Transverse colon (tissue), 4 donors: ENCODE measurements at regions not wholly inside any gene's neighbourhood (a gene's known extent, or its start where the extent isn't known, plus 50 kb on each side); places are given as distances from the start of the nearest gene placed in this dataset.

ENCODE experiments used
- DNase-seq: peaks from one replicate; pipeline ENCODE4 v3.0.0-alpha.2; 2019
- H3K27ac ChIP-seq, 4 donors: fragments of 200-600 bp; sonication (generic); 2 replicates each; pipeline ENCODE4 v1.5.1; 2016 to 2018; ENCODE audit warnings: inconsistent platforms in 4 of 4
- H3K27me3 ChIP-seq: fragments of 200-600 bp; sonication (generic); 2 replicates; pipeline ENCODE4 v1.5.1; 2017; ENCODE audit warnings: inconsistent platforms
- H3K36me3 ChIP-seq, 4 donors: fragments of 200-600 bp; sonication (generic); 2 replicates each; pipeline ENCODE4 v1.5.1; 2017 to 2019; ENCODE audit warnings: inconsistent platforms in 4 of 4
- H3K4me1 ChIP-seq, 4 donors: fragments of 200-600 bp; sonication (generic); 2 replicates each; pipeline ENCODE4 v1.5.1; 2017 to 2020; ENCODE audit warnings: inconsistent platforms in 4 of 4
- H3K4me3 ChIP-seq, 4 donors: fragments of 200-600 bp; sonication (generic); 1 replicate in 1 of 4; 2 replicates in 3 of 4; pipeline versions ENCODE4 v1.5.1 to v1.6.1; 2017 to 2019; ENCODE audit warnings: inconsistent platforms in 4 of 4
- H3K9me3 ChIP-seq, 2 donors: fragments of 200-600 bp; sonication (generic); 2 replicates each; pipeline ENCODE4 v1.5.1; 2017 to 2019; ENCODE audit warnings: inconsistent platforms in 2 of 2
- CTCF ChIP-seq, 5 experiments: fragments of 200-600 bp in 3 of 5; fragments of 450-650 bp in 2 of 5; sonication (generic) in 3 of 5; IDR thresholded peaks; 1 replicate in 2 of 5; 2 replicates in 3 of 5; pipeline ENCODE4 v1.5.1; 2016 to 2017; ENCODE audit warnings: antibody characterized with exemption in 5 of 5, inconsistent platforms in 3 of 5, mild to moderate bottlenecking in 2 of 5, moderate library complexity in 1 of 5
- EP300 ChIP-seq: sonication (generic); formaldehyde crosslinking; IDR thresholded peaks from one replicate; pipeline ENCODE4 v1.6.1; 2017; ENCODE audit warnings: antibody characterized with exemption, low read depth
- POLR2A ChIP-seq: fragments of 450-650 bp; IDR thresholded peaks from one replicate; pipeline ENCODE4 v1.6.1; 2016; ENCODE audit warnings: antibody characterized with exemption, mild to moderate bottlenecking, moderate library complexity
- POLR2AphosphoS5 ChIP-seq, 3 donors: sonication (generic); formaldehyde crosslinking; IDR thresholded peaks; one replicate each; pipeline ENCODE4 v1.6.1; 2016; ENCODE audit warnings: antibody characterized with exemption in 3 of 3
- WGBS, 2 donors: methylation state at CpG; one replicate each; pipeline ENCODE4 v1.1.5; 2018; ENCODE audit warnings: low coverage in 1 of 2; 5-methylcytosine and 5-hydroxymethylcytosine counted together
- in situ Hi-C, 4 donors: fragments of 200-750 bp; cut with MboI; loops; one replicate each; pipeline versions ENCODE4 v1.15.0 to v1.15.1; 2017; ENCODE audit warnings: low sequenced_read_pairs in 3 of 4, low pct_ligation_motif_present in 1 of 4, low pct_unique_long_range_greater_than_20kb in 1 of 4
- intact Hi-C: fragments of 100-400 bp; cut with DNase I; formaldehyde crosslinking; loops from one replicate; pipeline ENCODE4 v1.15.1; 2023; ENCODE audit warnings: low total_unique reads

GRCh38 chr17:69605571-69605970 is 191.1 kb downstream of the MAP2K6 start:
- H3K4me3 ChIP-seq, result no peak overlapping the region
- H3K27me3 ChIP-seq, result no peaks in the 10 kb centered on the region
- TF ChIP-seq EP300 (no peak), POLR2A (no peak), CTCF (IDR thresholded peaks at IDR 0.05) (no peak), POLR2AphosphoS5 (IDR thresholded peaks at IDR 0.05) (no peak)
- no peak overlapping the region for H3K27ac ChIP-seq
- no peaks in the 10 kb centered on the region for H3K9me3 ChIP-seq
- no peak for DNase-seq
- no peaks in the 10 kb centered on the region for H3K36me3 ChIP-seq
- 92 to 98% methylated on average over 5 of the region's 5 CpGs for WGBS, 2 donors
- in situ Hi-C loops, result no loop called here
- intact Hi-C loops, result loop anchor here (10.0 kb wide), 1 partner anchor 529 kb away; no protein-coding TSS in a partner anchor
- H3K4me1 ChIP-seq, result peaks cover 0 to 22% (median 12%) of the 10 kb centered on the region in 4 donors

GRCh38 chr17:69606142-69606800 is 191.8 kb downstream of the MAP2K6 start:
- in situ Hi-C loops (no loop called here), intact Hi-C loops (loop anchor here (10.0 kb wide), 1 partner anchor 529 kb away; no protein-coding TSS in a partner anchor)
- no peak for DNase-seq
- H3K4me3 ChIP-seq, result no peak overlapping the region
- H3K4me1 ChIP-seq, result peaks cover 0 to 22% (median 12%) of the 10 kb centered on the region in 4 donors
- H3K36me3 ChIP-seq, result no peaks in the 10 kb centered on the region
- WGBS, 2 donors, result 84 to 85% methylated on average over 4 to 5 of the region's 5 CpGs
- no peak overlapping the region for H3K27ac ChIP-seq
- H3K27me3 ChIP-seq, result no peaks in the 10 kb centered on the region
- H3K9me3 ChIP-seq, result no peaks in the 10 kb centered on the region
- TF ChIP-seq CTCF (IDR thresholded peaks at IDR 0.05) (no peak), EP300 (no peak), POLR2AphosphoS5 (IDR thresholded peaks at IDR 0.05) (no peak), POLR2A (no peak)

- peaks cover 0 to 22% (median 12%) of the 10 kb centered on the region in 4 donors for H3K4me1 ChIP-seq
- H3K27me3 ChIP-seq, result no peaks in the 10 kb centered on the region
- H3K9me3 ChIP-seq, result no peaks in the 10 kb centered on the region
- DNase-seq, result peak; percentile 75
- 14 to 24% methylated on average over 5 to 6 of the region's 6 CpGs for WGBS, 2 donors
- H3K4me3 ChIP-seq, result no peak overlapping the region
- intact Hi-C loops (loop anchor here (10.0 kb wide), 1 partner anchor 528 kb away; no protein-coding TSS in a partner anchor), in situ Hi-C loops (no loop called here)
- no peaks in the 10 kb centered on the region for H3K36me3 ChIP-seq
- no peak for TF ChIP-seq EP300
- peak; percentile 65 to 86 (median 75) for TF ChIP-seq CTCF (IDR thresholded peaks at IDR 0.05)
- peak overlapping the region in 3 of 4 donors; percentile 4 to 16 (median 9) for H3K27ac ChIP-seq
Observed at GRCh38 chr17:69607162-69607834, 192.8 kb downstream of the MAP2K6 start.

- intact Hi-C loops, result loop anchor here (10.0 kb wide), 1 partner anchor 527 kb away; no protein-coding TSS in a partner anchor
- no peaks in the 10 kb centered on the region for H3K27me3 ChIP-seq
- H3K9me3 ChIP-seq, result no peaks in the 10 kb centered on the region
- TF ChIP-seq EP300 (no peak), POLR2AphosphoS5 (IDR thresholded peaks at IDR 0.05) (no peak), POLR2A (no peak), CTCF (IDR thresholded peaks at IDR 0.05) (no peak)
- H3K4me1 ChIP-seq, result peaks cover 0 to 22% (median 12%) of the 10 kb centered on the region in 4 donors
- WGBS, 2 donors, result 77 to 89% methylated on average over 2 of the region's 2 CpGs
- H3K36me3 ChIP-seq, result no peaks in the 10 kb centered on the region
- peak overlapping the region in 2 of 4 donors; percentile 4 to 30 for H3K27ac ChIP-seq
- DNase-seq, result no peak
- H3K4me3 ChIP-seq, result no peak overlapping the region
- in situ Hi-C loops, result no loop called here
Observed at GRCh38 chr17:69608141-69608540, 193.6 kb downstream of the MAP2K6 start.
